Keratinocyte (primary cell): ENCODE measurements at regions not wholly inside any gene's neighbourhood (a gene's known extent, or its start where the extent isn't known, plus 50 kb on each side); places are given as distances from the start of the nearest gene placed in this dataset.

ENCODE experiments used
- DNase-seq: peaks from one replicate; pipeline ENCODE4 v3.0.0-alpha.2; 2011; ENCODE audit warnings: low read depth, missing footprints, low spot score
- FAIRE-seq: peaks from 2 replicates; lab custom pipeline; 2011; peaks lifted over from hg19 to GRCh38; lab: Jason Lieb, UNC
- H2AFZ ChIP-seq: 2 replicates; pipeline ENCODE4 v1.6.0; 2012; ENCODE audit warnings: low read length, control low read depth, inconsistent platforms; ENCODE audit not compliant: control insufficient read depth
- H3K27ac ChIP-seq: 2 replicates; pipeline ENCODE4 v1.5.1; 2011; ENCODE audit warnings: low read length; ENCODE audit not compliant: control insufficient read depth, insufficient read depth
- H3K27me3 ChIP-seq: 3 replicates; pipeline ENCODE4 v1.6.0; 2011; ENCODE audit warnings: low read length; ENCODE audit not compliant: control insufficient read depth, insufficient read depth; ENCODE audit errors: extremely low read depth
- H3K36me3 ChIP-seq, 2 experiments: 2 replicates in 1 of 2; 3 replicates in 1 of 2; pipeline ENCODE4 v1.5.1; 2011; ENCODE audit warnings: low read length in 2 of 2, mild to moderate bottlenecking in 1 of 2; ENCODE audit not compliant: control insufficient read depth in 2 of 2, insufficient read depth in 2 of 2; ENCODE audit errors: extremely low read depth in 1 of 2
- H3K4me1 ChIP-seq: 3 replicates; pipeline ENCODE4 v1.5.1; 2011; ENCODE audit warnings: low read length; ENCODE audit not compliant: control insufficient read depth, insufficient read depth; ENCODE audit errors: extremely low read depth
- H3K4me2 ChIP-seq: 3 replicates; pipeline ENCODE4 v1.6.0; 2011; ENCODE audit warnings: low read depth, low read length; ENCODE audit not compliant: control insufficient read depth, insufficient read depth; ENCODE audit errors: extremely low read depth
- H3K4me3 ChIP-seq, 3 experiments: fragments of 200-600 bp in 1 of 3; sonication (generic) in 1 of 3; 2 replicates in 2 of 3; 3 replicates in 1 of 3; pipeline ENCODE4 v1.5.1; 2011 to 2016; ENCODE audit warnings: low read length in 3 of 3, mild to moderate bottlenecking in 3 of 3, control low read depth in 2 of 3, inconsistent platforms in 1 of 3, low read depth in 1 of 3, mixed read lengths in 1 of 3, mixed run types in 1 of 3, moderate library complexity in 1 of 3; ENCODE audit not compliant: control insufficient read depth in 2 of 3, insufficient read depth in 2 of 3; ENCODE audit errors: extremely low read depth in 1 of 3
- H3K79me2 ChIP-seq: 2 replicates; pipeline ENCODE4 v1.6.0; 2012; ENCODE audit warnings: low read length; ENCODE audit not compliant: control insufficient read depth, insufficient read depth
- H3K9ac ChIP-seq: 3 replicates; pipeline ENCODE4 v1.6.0; 2011; ENCODE audit warnings: low read length; ENCODE audit not compliant: control insufficient read depth, insufficient read depth; ENCODE audit errors: extremely low read depth
- H3K9me1 ChIP-seq: 3 replicates; pipeline ENCODE4 v1.6.0; 2011; ENCODE audit warnings: low read length; ENCODE audit not compliant: control insufficient read depth, insufficient read depth; ENCODE audit errors: extremely low read depth
- H3K9me3 ChIP-seq: 2 replicates; pipeline ENCODE4 v1.5.1; 2012; ENCODE audit warnings: low read depth, low read length; ENCODE audit not compliant: control insufficient read depth
- H4K20me1 ChIP-seq: 3 replicates; pipeline ENCODE4 v1.6.0; 2011; ENCODE audit warnings: low read length; ENCODE audit not compliant: control insufficient read depth, insufficient read depth; ENCODE audit errors: extremely low read depth
- EZH2 ChIP-seq: IDR thresholded peaks from one replicate; pipeline ENCODE4 v1.6.1; 2012; ENCODE audit warnings: inconsistent platforms, mild to moderate bottlenecking, low read length, moderate library complexity
- dilution Hi-C: fragments of 300-500 bp; cut with MboI; formaldehyde crosslinking; loops from one replicate; pipeline ENCODE4 v1.7.0; 2020; ENCODE audit warnings: low sequenced_read_pairs; ENCODE audit not compliant: extremely low pct_ligation_motif_present
- TF ChIP-seq, protein P1 (sequence below), 3 experiments: IDR thresholded peaks in 1 of 3; conservative IDR thresholded peaks in 1 of 3; optimal IDR thresholded peaks in 1 of 3; 2 replicates in 2 of 3; 3 replicates in 1 of 3; pipeline versions ENCODE3 to v1.5.1; 2011; ENCODE audit warnings: low read length in 3 of 3, mild to moderate bottlenecking in 3 of 3, moderate library complexity in 2 of 3, control low read depth in 1 of 3, inconsistent platforms in 1 of 3; ENCODE audit not compliant: insufficient read depth in 2 of 3; ENCODE audit errors: extremely low read depth in 1 of 3

DNA sequence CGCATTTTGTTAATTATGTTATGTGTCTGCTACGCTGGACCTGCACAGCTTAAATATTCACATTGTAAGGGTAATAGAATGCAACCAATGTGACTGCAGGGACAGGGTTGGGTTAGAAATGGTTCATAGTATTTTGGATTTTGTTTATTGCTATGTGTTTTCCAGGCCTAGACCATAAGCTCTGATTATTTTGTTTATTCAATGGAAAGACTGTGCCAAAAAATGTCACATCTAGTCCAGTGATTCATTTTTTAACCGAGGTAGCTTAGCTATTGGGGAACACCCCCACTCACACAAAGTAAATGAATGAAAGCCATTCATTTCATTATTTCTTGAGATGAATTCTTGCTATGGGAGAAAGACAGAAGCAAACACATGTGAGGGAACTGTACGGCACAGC lies 516.5 kb upstream of the ANKRD30A start:
- Histone ChIP-seq H3K9me1 (no peaks in the 10 kb centered on the region), H3K36me3 (no peaks in the 10 kb centered on the region), H3K79me2 (no peaks in the 10 kb centered on the region), H3K4me1 (no peaks in the 10 kb centered on the region), H4K20me1 (no peaks in the 10 kb centered on the region), H3K4me2 (no peak overlapping the region), H3K9ac (no peak overlapping the region), H3K27me3 (no peaks in the 10 kb centered on the region), H2AFZ (no peak overlapping the region), H3K27ac (no peak overlapping the region), H3K4me3 (no peak overlapping the region), H3K9me3 (no peaks in the 10 kb centered on the region)
- no peak for TF ChIP-seq EZH2
- TF ChIP-seq, protein P1, sequence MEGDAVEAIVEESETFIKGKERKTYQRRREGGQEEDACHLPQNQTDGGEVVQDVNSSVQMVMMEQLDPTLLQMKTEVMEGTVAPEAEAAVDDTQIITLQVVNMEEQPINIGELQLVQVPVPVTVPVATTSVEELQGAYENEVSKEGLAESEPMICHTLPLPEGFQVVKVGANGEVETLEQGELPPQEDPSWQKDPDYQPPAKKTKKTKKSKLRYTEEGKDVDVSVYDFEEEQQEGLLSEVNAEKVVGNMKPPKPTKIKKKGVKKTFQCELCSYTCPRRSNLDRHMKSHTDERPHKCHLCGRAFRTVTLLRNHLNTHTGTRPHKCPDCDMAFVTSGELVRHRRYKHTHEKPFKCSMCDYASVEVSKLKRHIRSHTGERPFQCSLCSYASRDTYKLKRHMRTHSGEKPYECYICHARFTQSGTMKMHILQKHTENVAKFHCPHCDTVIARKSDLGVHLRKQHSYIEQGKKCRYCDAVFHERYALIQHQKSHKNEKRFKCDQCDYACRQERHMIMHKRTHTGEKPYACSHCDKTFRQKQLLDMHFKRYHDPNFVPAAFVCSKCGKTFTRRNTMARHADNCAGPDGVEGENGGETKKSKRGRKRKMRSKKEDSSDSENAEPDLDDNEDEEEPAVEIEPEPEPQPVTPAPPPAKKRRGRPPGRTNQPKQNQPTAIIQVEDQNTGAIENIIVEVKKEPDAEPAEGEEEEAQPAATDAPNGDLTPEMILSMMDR (optimal IDR thresholded peaks at IDR 0.05 in 1 of 3, IDR thresholded peaks at IDR 0.05 in 1 of 3, conservative IDR thresholded peaks at IDR 0.05 in 1 of 3; ENCODE audit: extremely low read depth in 1 of 3, insufficient read depth in 2 of 3, low read length in 3 of 3), result no peak
- DNase-seq (no peak), FAIRE-seq (no peak)
- dilution Hi-C loops, result no loop called here

DNA sequence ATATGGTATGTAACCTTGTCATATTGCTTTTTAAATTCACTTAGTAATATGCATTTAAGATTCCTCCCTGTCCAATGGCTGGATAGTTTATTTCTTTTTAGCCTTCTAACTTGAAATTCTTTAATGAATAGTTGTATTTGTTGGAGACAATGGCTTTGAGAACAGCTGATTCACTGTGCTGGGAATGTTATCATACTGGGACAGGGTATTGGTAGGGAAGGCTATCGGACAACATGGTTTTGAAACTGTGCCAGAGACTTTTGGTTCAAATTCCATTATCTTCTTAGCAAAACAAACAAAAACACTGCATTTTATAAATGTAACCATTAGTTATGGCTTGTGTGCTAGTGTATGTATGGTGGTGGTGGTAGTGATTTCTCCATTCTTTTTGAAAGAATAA lies 517.1 kb upstream of the ANKRD30A start:
- Histone ChIP-seq H3K9me1 (no peaks in the 10 kb centered on the region), H3K27ac (no peak overlapping the region), H3K4me1 (no peaks in the 10 kb centered on the region), H3K4me2 (no peak overlapping the region), H3K27me3 (no peaks in the 10 kb centered on the region), H3K79me2 (no peaks in the 10 kb centered on the region), H3K4me3 (no peak overlapping the region), H3K9me3 (no peaks in the 10 kb centered on the region), H3K9ac (no peak overlapping the region), H2AFZ (no peak overlapping the region), H4K20me1 (no peaks in the 10 kb centered on the region), H3K36me3 (no peaks in the 10 kb centered on the region)
- DNase-seq (no peak), FAIRE-seq (no peak)
- dilution Hi-C loops, result no loop called here
- no peak for TF ChIP-seq EZH2
- TF ChIP-seq, protein P1 (optimal IDR thresholded peaks at IDR 0.05 in 1 of 3, IDR thresholded peaks at IDR 0.05 in 1 of 3, conservative IDR thresholded peaks at IDR 0.05 in 1 of 3; ENCODE audit: extremely low read depth in 1 of 3, insufficient read depth in 2 of 3, low read length in 3 of 3), result no peak
